Stomach (tissue), 4 donors: ENCODE measurements at regions not wholly inside any gene's neighbourhood (a gene's known extent, or its start where the extent isn't known, plus 50 kb on each side); places are given as distances from the start of the nearest gene placed in this dataset.

Experiments
- CTCF ChIP-seq, 7 experiments: fragments of 450-650 bp in 4 of 7; fragments of 200-600 bp in 3 of 7; sonication (generic) in 3 of 7; IDR thresholded peaks; one replicate each; pipeline ENCODE4 v1.5.1; 2016 to 2019; ENCODE audit warnings: antibody characterized with exemption in 7 of 7, control low read depth in 2 of 7, mild to moderate bottlenecking in 1 of 7
- EP300 ChIP-seq: sonication (generic); formaldehyde crosslinking; IDR thresholded peaks from one replicate; pipeline ENCODE4 v1.6.1; 2017; ENCODE audit warnings: antibody characterized with exemption
- POLR2A ChIP-seq, 4 donors: fragments of 450-650 bp; IDR thresholded peaks; one replicate each; pipeline ENCODE4 v1.6.1; 2016; ENCODE audit warnings: antibody characterized with exemption in 4 of 4, control low read depth in 2 of 4, mild to moderate bottlenecking in 1 of 4, moderate library complexity in 1 of 4

GRCh38 chrX:148265829-148266228, 234.6 kb upstream of the AFF2 start:
- TF ChIP-seq CTCF (IDR thresholded peaks at IDR 0.05) (no peak), POLR2A (IDR thresholded peaks at IDR 0.05) (no peak), EP300 (no peak)
